Vagina (tissue), 2 donors: ENCODE measurements at regions not wholly inside any gene's neighbourhood (a gene's known extent, or its start where the extent isn't known, plus 50 kb on each side); places are given as distances from the start of the nearest gene placed in this dataset.

Experiments
- POLR2A ChIP-seq, 2 donors: fragments of 450-650 bp; IDR thresholded peaks; one replicate each; pipeline ENCODE4 v1.6.1; 2017; ENCODE audit warnings: antibody characterized with exemption in 2 of 2, mild to moderate bottlenecking in 2 of 2, moderate library complexity in 2 of 2
- POLR2AphosphoS5 ChIP-seq, 2 donors: sonication (generic); formaldehyde crosslinking; IDR thresholded peaks; one replicate each; pipeline ENCODE4 v1.9.0; 2017; ENCODE audit warnings: antibody characterized with exemption in 2 of 2, mild to moderate bottlenecking in 2 of 2, low read depth in 1 of 2; ENCODE audit not compliant: insufficient read depth in 1 of 2
- TF ChIP-seq, protein P1 (sequence below), 3 experiments: fragments of 450-650 bp in 2 of 3; fragments of 200-600 bp in 1 of 3; sonication (generic) in 1 of 3; IDR thresholded peaks; one replicate each; pipeline ENCODE4 v1.5.1; 2017 to 2019; ENCODE audit warnings: antibody characterized with exemption in 3 of 3, mild to moderate bottlenecking in 2 of 3, moderate library complexity in 2 of 3

DNA sequence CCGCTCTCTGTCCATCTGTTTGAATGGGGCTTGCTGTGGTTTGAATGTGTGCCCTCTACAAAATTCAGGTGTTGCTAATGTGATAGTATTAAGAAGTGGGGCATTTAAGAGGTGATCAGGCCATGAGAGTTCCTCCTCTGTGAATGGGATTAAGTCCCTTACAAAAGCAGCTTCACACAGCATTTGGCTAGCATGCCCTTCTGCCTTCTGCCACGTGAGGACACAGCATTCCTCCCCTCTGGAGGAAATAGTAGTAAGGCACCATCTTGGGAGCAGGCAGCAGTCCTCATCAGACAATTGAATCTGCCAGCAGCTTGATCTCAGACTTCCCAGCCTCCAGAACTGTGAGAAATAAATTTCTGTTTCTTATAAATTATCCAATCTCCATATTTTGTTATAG, 540.2 kb downstream of the CSNK1G3 start:
- no peak for TF ChIP-seq POLR2A (IDR thresholded peaks at IDR 0.05)
- TF ChIP-seq, protein P1, sequence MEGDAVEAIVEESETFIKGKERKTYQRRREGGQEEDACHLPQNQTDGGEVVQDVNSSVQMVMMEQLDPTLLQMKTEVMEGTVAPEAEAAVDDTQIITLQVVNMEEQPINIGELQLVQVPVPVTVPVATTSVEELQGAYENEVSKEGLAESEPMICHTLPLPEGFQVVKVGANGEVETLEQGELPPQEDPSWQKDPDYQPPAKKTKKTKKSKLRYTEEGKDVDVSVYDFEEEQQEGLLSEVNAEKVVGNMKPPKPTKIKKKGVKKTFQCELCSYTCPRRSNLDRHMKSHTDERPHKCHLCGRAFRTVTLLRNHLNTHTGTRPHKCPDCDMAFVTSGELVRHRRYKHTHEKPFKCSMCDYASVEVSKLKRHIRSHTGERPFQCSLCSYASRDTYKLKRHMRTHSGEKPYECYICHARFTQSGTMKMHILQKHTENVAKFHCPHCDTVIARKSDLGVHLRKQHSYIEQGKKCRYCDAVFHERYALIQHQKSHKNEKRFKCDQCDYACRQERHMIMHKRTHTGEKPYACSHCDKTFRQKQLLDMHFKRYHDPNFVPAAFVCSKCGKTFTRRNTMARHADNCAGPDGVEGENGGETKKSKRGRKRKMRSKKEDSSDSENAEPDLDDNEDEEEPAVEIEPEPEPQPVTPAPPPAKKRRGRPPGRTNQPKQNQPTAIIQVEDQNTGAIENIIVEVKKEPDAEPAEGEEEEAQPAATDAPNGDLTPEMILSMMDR (IDR thresholded peaks at IDR 0.05) = no peak
- no peak for TF ChIP-seq POLR2AphosphoS5 (IDR thresholded peaks at IDR 0.05; ENCODE audit: insufficient read depth in 1 of 2, low read depth in 1 of 2)
